HG03045 (cell line): ENCODE measurements at regions not wholly inside any gene's neighbourhood (a gene's known extent, or its start where the extent isn't known, plus 50 kb on each side); places are given as distances from the start of the nearest gene placed in this dataset.
"Not testable (repeated sequence)": the region's sequence is repeated elsewhere in the genome, so short reads cannot be mapped to it uniquely, and the experiment has no call there.

Source experiments
- ATAC-seq: cut with Tn5 transposase; IDR thresholded peaks from one replicate; pipeline ENCODE4 v1.9.1; 2021; ENCODE audit warnings: mild to moderate bottlenecking, moderate library complexity; ENCODE audit not compliant: unreplicated experiment

GRCh38 chr6:132142768-132143167, 191.6 kb upstream of the CCN2 start:
- no peak for ATAC-seq

- no peak for ATAC-seq
Observed at GRCh38 chr6:132142308-132142707, 191.1 kb upstream of the CCN2 start.

- ATAC-seq = no peak
Observed at GRCh38 chr6:132140189-132140588, 189.0 kb upstream of the CCN2 start.

- no peak for ATAC-seq
Observed at GRCh38 chr6:132139611-132140010, 188.4 kb upstream of the CCN2 start.

GRCh38 chr6:132136981-132137380, 185.8 kb upstream of the CCN2 start:
- no peak for ATAC-seq

GRCh38 chr6:132135409-132135808, 184.2 kb upstream of the CCN2 start:
- ATAC-seq = no peak

- ATAC-seq = no peak
Observed at GRCh38 chr6:132133736-132134445, 182.7 kb upstream of the CCN2 start.

GRCh38 chr6:132132924-132133639, 181.9 kb upstream of the CCN2 start:
- no peak for ATAC-seq

- ATAC-seq = no peak
Observed at GRCh38 chr6:132132422-132132821, 181.2 kb upstream of the CCN2 start.

- ATAC-seq = no peak
Observed at GRCh38 chr6:132131758-132132157, 180.6 kb upstream of the CCN2 start.

- no peak for ATAC-seq
Observed at GRCh38 chr6:132131351-132131750, 180.2 kb upstream of the CCN2 start.

GRCh38 chr6:132130626-132131298, 179.6 kb upstream of the CCN2 start:
- ATAC-seq = no peak

- no peak for ATAC-seq
Observed at GRCh38 chr6:132128424-132128823, 177.3 kb upstream of the CCN2 start.

GRCh38 chr6:132126150-132126549, 175.0 kb upstream of the CCN2 start:
- ATAC-seq = no peak

GRCh38 chr6:132122871-132123270, 171.7 kb upstream of the CCN2 start:
- no peak for ATAC-seq

GRCh38 chr6:132122176-132122575, 171.0 kb upstream of the CCN2 start:
- no peak for ATAC-seq

GRCh38 chr6:132118144-132118543, 167.0 kb upstream of the CCN2 start:
- ATAC-seq = no peak

- ATAC-seq = no peak
Observed at GRCh38 chr6:132115714-132116366, 164.7 kb upstream of the CCN2 start.

- ATAC-seq = no peak
Observed at GRCh38 chr6:132114201-132114825, 163.1 kb upstream of the CCN2 start.

- not testable (repeated sequence) for ATAC-seq
Observed at GRCh38 chr6:132109752-132110151, 158.6 kb upstream of the CCN2 start.

- no peak for ATAC-seq
Observed at GRCh38 chr6:132107896-132108295, 156.7 kb upstream of the CCN2 start.
